K562 (cell line): ENCODE measurements at regions not wholly inside any gene's neighbourhood (a gene's known extent, or its start where the extent isn't known, plus 50 kb on each side); places are given as distances from the start of the nearest gene placed in this dataset.

Experiments
- ATAC-seq: fragments of 200-7000 bp; cut with Tn5 transposase; 3 replicates; pipeline ENCODE4 v1.9.1; 2020; ENCODE audit warnings: moderate library complexity
- BruUV-seq: library from RNA; stranded (reverse); fragments of 400-500 nt; replicated peaks from 2 replicates; lab custom pipeline; 2021; lab: Mats Ljungman, UMichigan
- CTCF ChIA-PET: fragments of 300-600 bp; formaldehyde crosslinking; extraction: SDS; loops from one replicate; lab custom pipeline; 2021; ENCODE audit warnings: low intra/inter-chr PET ratio; lab: Yijun Ruan, JAX
- POLR2A ChIA-PET: fragments of 300-600, 350-650 bp; sonication (Branson Sonifier 250); formaldehyde crosslinking; extraction: SDS; loops from one replicate; lab custom pipeline; 2021; ENCODE audit warnings: antibody characterized with exemption, inconsistent platforms; lab: Yijun Ruan, JAX
- DNase-seq, 4 experiments: peaks; one replicate each; pipeline versions ENCODE4 v3.0.0 to v3.0.0-alpha.2; 2011 to 2018; ENCODE audit warnings: low spot score in 3 of 4, mixed read lengths in 3 of 4; ENCODE audit errors: extremely low read depth in 1 of 4
- FAIRE-seq: peaks from 2 replicates; lab custom pipeline; 2011; peaks lifted over from hg19 to GRCh38; lab: Jason Lieb, UNC
- H2AFZ ChIP-seq: 2 replicates; pipeline ENCODE4 v1.6.0; 2011; ENCODE audit warnings: low read depth, low read length, control low read depth, inconsistent platforms
- H3K27ac ChIP-seq: fragments of 200-600 bp; 3 replicates; pipeline ENCODE4 v1.8.0; 2011; ENCODE audit warnings: low read depth, mild to moderate bottlenecking, control low read depth, inconsistent platforms, low read length, moderate library complexity, mixed read lengths; ENCODE audit errors: extremely low read depth
- H3K27me3 ChIP-seq, 2 experiments: fragments of 300-600 bp in 1 of 2; 2 replicates in 1 of 2; 3 replicates in 1 of 2; pipeline versions ENCODE4 v1.6.0 to v1.8.0; 2011; ENCODE audit warnings: inconsistent platforms in 2 of 2, low read length in 2 of 2, mild to moderate bottlenecking in 1 of 2, mixed read lengths in 1 of 2, moderate library complexity in 1 of 2; ENCODE audit not compliant: control insufficient read depth in 2 of 2, insufficient read depth in 2 of 2
- H3K36me3 ChIP-seq: fragments of 300-600 bp; 3 replicates; pipeline ENCODE4 v1.8.0; 2011; ENCODE audit warnings: mild to moderate bottlenecking, low read length, inconsistent platforms; ENCODE audit not compliant: control insufficient read depth, insufficient read depth
- H3K4me1 ChIP-seq, 2 experiments: fragments of 200-600 bp in 1 of 2; replicated peaks in 1 of 2; 2 replicates in 1 of 2; 3 replicates in 1 of 2; pipeline versions ENCODE4 v1.5.1 to v1.8.0; 2011; ENCODE audit warnings: inconsistent platforms in 2 of 2, low read length in 2 of 2, mild to moderate bottlenecking in 1 of 2, mixed read lengths in 1 of 2, moderate library complexity in 1 of 2; ENCODE audit not compliant: control insufficient read depth in 2 of 2, insufficient read depth in 2 of 2
- H3K4me2 ChIP-seq: 2 replicates; pipeline ENCODE4 v1.6.1; 2011; ENCODE audit warnings: low read length, control low read depth, inconsistent platforms, mixed read lengths; ENCODE audit not compliant: insufficient read depth
- H3K4me3 ChIP-seq: fragments of 200-600 bp; sonication (generic), shearing (Covaris generic); 2 replicates; pipeline ENCODE4 v1.5.1; 2016; ENCODE audit warnings: control low read depth, inconsistent platforms
- H3K79me2 ChIP-seq: fragments of 200-600 bp; 3 replicates; pipeline ENCODE4 v1.8.0; 2011; ENCODE audit warnings: low read length, inconsistent platforms; ENCODE audit not compliant: control insufficient read depth, insufficient read depth
- H3K9ac ChIP-seq, 2 experiments: 2 replicates each; pipeline versions ENCODE4 v1.6.0 to v1.6.1; 2011; ENCODE audit warnings: low read depth in 2 of 2, low read length in 2 of 2, control low read depth in 1 of 2, inconsistent platforms in 1 of 2, mild to moderate bottlenecking in 1 of 2, mixed read lengths in 1 of 2; ENCODE audit not compliant: insufficient read depth in 1 of 2
- H3K9me1 ChIP-seq: one replicate; pipeline ENCODE4 v1.6.0; 2011; ENCODE audit warnings: inconsistent platforms, mild to moderate bottlenecking, low read length, moderate library complexity; ENCODE audit not compliant: control insufficient read depth, insufficient read depth
- H3K9me3 ChIP-seq: replicated peaks from 2 replicates; pipeline ENCODE4 v1.5.1; 2011; ENCODE audit warnings: low read depth, low read length, inconsistent platforms; ENCODE audit not compliant: control insufficient read depth, insufficient read depth
- H4K20me1 ChIP-seq: replicated peaks from 2 replicates; pipeline ENCODE4 v1.6.1; 2011; ENCODE audit warnings: low read length, inconsistent platforms, mixed read lengths; ENCODE audit not compliant: control insufficient read depth, insufficient read depth
- BCOR ChIP-seq: fragments of 450-650 bp; IDR thresholded peaks from 2 replicates; pipeline ENCODE4 v1.6.1; 2016
- DMBX1 ChIP-seq: fragments of 250-450 bp; sonication (Bioruptor Pico); IDR thresholded peaks from 2 replicates; pipeline ENCODE4 v1.8.0; 2022; ENCODE audit warnings: inconsistent platforms, mild to moderate bottlenecking, moderate library complexity, borderline replicate concordance
- FOXA3 ChIP-seq, 2 experiments: fragments of 450-650 bp in 1 of 2; sonication (generic) in 1 of 2; formaldehyde crosslinking; IDR thresholded peaks in 1 of 2; conservative IDR thresholded peaks in 1 of 2; 2 replicates each; pipeline versions ENCODE4 v1.4.0 to v1.8.0; 2020 to 2022; ENCODE audit warnings: mild to moderate bottlenecking in 2 of 2, missing genetic modification reagents in 1 of 2
- GABPA ChIP-seq: fragments of 200-800 bp; sonication (Bioruptor generic); conservative IDR thresholded peaks from 2 replicates; pipeline ENCODE4 v1.6.1; 2016; ENCODE audit warnings: low read depth, missing genetic modification characterization, missing compliant biosample characterization
- KDM1A ChIP-seq, 2 experiments: fragments of 450-650 bp; IDR thresholded peaks; 2 replicates each; pipeline ENCODE4 v1.6.1; 2016; ENCODE audit warnings: mild to moderate bottlenecking in 2 of 2
- LCOR ChIP-seq: sonication (generic); formaldehyde crosslinking; IDR thresholded peaks from 2 replicates; pipeline ENCODE4 v1.8.0; 2022; ENCODE audit warnings: mild to moderate bottlenecking, missing genetic modification reagents
- MAFF ChIP-seq: IDR thresholded peaks from 2 replicates; pipeline ENCODE4 v1.6.1; 2012; ENCODE audit warnings: low read length, improper control_type of control experiment
- NCOA6 ChIP-seq: fragments of 450-650 bp; IDR thresholded peaks from 2 replicates; pipeline ENCODE4 v1.6.1; 2017; ENCODE audit warnings: mild to moderate bottlenecking
- RBM25 ChIP-seq: fragments of 200-400 bp; formaldehyde crosslinking; IDR thresholded peaks from 2 replicates; pipeline ENCODE4 v1.6.1; 2018; ENCODE audit warnings: low read length, low read depth, moderate library complexity; ENCODE audit not compliant: severe bottlenecking
- TAF7 ChIP-seq: fragments of 450-650 bp; IDR thresholded peaks from 2 replicates; pipeline ENCODE4 v1.6.1; 2016; ENCODE audit warnings: missing genetic modification characterization, missing compliant biosample characterization
- ZFP36 ChIP-seq: fragments of 150-350 bp; IDR thresholded peaks from 2 replicates; pipeline ENCODE4 v1.6.1; 2018; ENCODE audit warnings: low read length, low read depth; ENCODE audit not compliant: partially characterized antibody
- ZNF224 ChIP-seq: sonication (generic); formaldehyde crosslinking; IDR thresholded peaks from 2 replicates; pipeline ENCODE4 v1.8.0; 2022; ENCODE audit warnings: mild to moderate bottlenecking, missing genetic modification reagents
- WGBS: fragments of 100-300 bp; shearing (Covaris generic); methylation state at CpG from one replicate; pipeline ENCODE4 v1.1.6; 2016; ENCODE audit warnings: low coverage, mixed read lengths; ENCODE audit not compliant: insufficient coverage; ENCODE audit errors: missing lambda C conversion rate; 5-methylcytosine and 5-hydroxymethylcytosine counted together
- in situ Hi-C: fragments of 300-500 bp; cut with MboI; formaldehyde crosslinking; loops from 4 replicates; pipeline ENCODE4 v1.15.0; 2018; ENCODE audit warnings: inconsistent platforms, mixed read lengths
- intact Hi-C: fragments of 100-400 bp; cut with micrococcal nuclease; formaldehyde crosslinking; loops from 2 replicates; pipeline ENCODE4 v1.14.2; 2022

- ChIA-PET CTCF (no interaction called here), POLR2A (no interaction called here)
- no peaks in the 10 kb centered on the region for H3K79me2 ChIP-seq
- BruUV-seq: no TSS peak
- no peak for DNase-seq
- no peak overlapping the region for H3K9ac ChIP-seq
- intact Hi-C loops (no loop called here), in situ Hi-C loops (no loop called here)
- no peak for ATAC-seq
- H4K20me1 ChIP-seq: no peaks in the 10 kb centered on the region
- WGBS: 75% methylated on average over 2 of the region's 2 CpGs
- no peaks in the 10 kb centered on the region for H3K9me1 ChIP-seq
- no peak overlapping the region for H3K27ac ChIP-seq
- H3K9me3 ChIP-seq: no peaks in the 10 kb centered on the region; the same call in 1 of the 2 replicates
- H3K4me2 ChIP-seq: no peak overlapping the region
- TF ChIP-seq MAFF: 0 out of 2 replicates have a peak, but pooled peaks have one; percentile 17
- TF ChIP-seq GABPA (tag): no peak
- no peak for TF ChIP-seq NCOA6
- no peak for TF ChIP-seq TAF7 (tag)
- no peak for TF ChIP-seq LCOR
- TF ChIP-seq DMBX1 (CRISPR knock-in tag): no peak
- H3K27me3 ChIP-seq: no peaks in the 10 kb centered on the region
- no peak for FAIRE-seq
- no peak overlapping the region for H3K4me3 ChIP-seq
- no peaks in the 10 kb centered on the region for H3K36me3 ChIP-seq
- no peak overlapping the region for H2AFZ ChIP-seq
- H3K4me1 ChIP-seq: no peaks in the 10 kb centered on the region
Measured at GRCh38 chr7:12881712-12882111, 194.3 kb downstream of the ARL4A start.

GRCh38 chr7:12882710-12883109, 195.3 kb downstream of the ARL4A start:
- FAIRE-seq (no peak), ATAC-seq (0 out of 3 replicates have a peak, but pooled peaks have one; percentile 27), DNase-seq (no peak)
- H3K9me1 ChIP-seq: no peaks in the 10 kb centered on the region
- no peaks in the 10 kb centered on the region for H4K20me1 ChIP-seq
- TF ChIP-seq BCOR (peak; percentile 69; the same call in 1 of the 2 replicates), KDM1A (IDR thresholded peaks at IDR 0.05) (peak in 1 of 2 experiments; percentile 33; a peak in 1 of 4 replicates), ZFP36 (peak; percentile 38), FOXA3 (CRISPR knock-in tag; conservative IDR thresholded peaks at IDR 0.05 in 1 of 2, IDR thresholded peaks at IDR 0.05 in 1 of 2) (no peak), ZNF224 (no peak), RBM25 (peak; percentile 70)
- CTCF ChIA-PET: no interaction called here
- no peaks in the 10 kb centered on the region for H3K4me1 ChIP-seq
- no peaks in the 10 kb centered on the region for H3K36me3 ChIP-seq
- no peak overlapping the region for H3K27ac ChIP-seq
- no peaks in the 10 kb centered on the region for H3K79me2 ChIP-seq
- H3K9ac ChIP-seq: no peak overlapping the region
- POLR2A ChIA-PET: interaction anchor here (0.6 to 1.1 kb wide), 2 partner anchors 10 to 17 kb away, joined by 3 read pairs; no protein-coding TSS in a partner anchor
- H3K4me3 ChIP-seq: no peak overlapping the region
- in situ Hi-C loops: no loop called here
- no peak overlapping the region; the same call in 1 of the 2 replicates for H2AFZ ChIP-seq
- no peaks in the 10 kb centered on the region for H3K27me3 ChIP-seq
- no peak overlapping the region for H3K4me2 ChIP-seq
- BruUV-seq: no TSS peak
- WGBS: 82% methylated on average over 1 of the region's 1 CpG
- intact Hi-C loops: no loop called here
- no peaks in the 10 kb centered on the region for H3K9me3 ChIP-seq
